ENCODE measurements at regions not wholly inside any gene's neighbourhood (a gene's known extent, or its start where the extent isn't known, plus 50 kb on each side); places are given as distances from the start of the nearest gene placed in this dataset.

DNA sequence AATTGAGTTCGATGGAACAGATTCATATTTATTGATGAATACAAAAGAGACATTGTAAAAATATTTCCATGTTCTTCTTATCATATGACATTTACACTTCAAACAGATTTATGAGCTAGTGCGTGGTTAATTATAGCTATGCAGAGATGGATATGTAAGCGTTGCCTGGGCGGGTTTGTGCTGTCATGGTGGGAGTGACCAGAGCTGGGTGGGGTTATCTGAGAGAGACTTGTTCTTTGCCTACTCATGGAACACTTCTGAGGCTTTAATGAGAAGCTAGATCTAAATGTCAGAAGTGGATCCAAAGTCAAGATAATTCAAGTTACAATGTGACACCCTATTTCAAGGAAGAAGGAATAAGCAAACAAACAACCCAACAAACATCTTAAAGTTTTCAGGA is 162.3 kb upstream of the ZEB2 start:
- TF ChIP-seq, protein P1, sequence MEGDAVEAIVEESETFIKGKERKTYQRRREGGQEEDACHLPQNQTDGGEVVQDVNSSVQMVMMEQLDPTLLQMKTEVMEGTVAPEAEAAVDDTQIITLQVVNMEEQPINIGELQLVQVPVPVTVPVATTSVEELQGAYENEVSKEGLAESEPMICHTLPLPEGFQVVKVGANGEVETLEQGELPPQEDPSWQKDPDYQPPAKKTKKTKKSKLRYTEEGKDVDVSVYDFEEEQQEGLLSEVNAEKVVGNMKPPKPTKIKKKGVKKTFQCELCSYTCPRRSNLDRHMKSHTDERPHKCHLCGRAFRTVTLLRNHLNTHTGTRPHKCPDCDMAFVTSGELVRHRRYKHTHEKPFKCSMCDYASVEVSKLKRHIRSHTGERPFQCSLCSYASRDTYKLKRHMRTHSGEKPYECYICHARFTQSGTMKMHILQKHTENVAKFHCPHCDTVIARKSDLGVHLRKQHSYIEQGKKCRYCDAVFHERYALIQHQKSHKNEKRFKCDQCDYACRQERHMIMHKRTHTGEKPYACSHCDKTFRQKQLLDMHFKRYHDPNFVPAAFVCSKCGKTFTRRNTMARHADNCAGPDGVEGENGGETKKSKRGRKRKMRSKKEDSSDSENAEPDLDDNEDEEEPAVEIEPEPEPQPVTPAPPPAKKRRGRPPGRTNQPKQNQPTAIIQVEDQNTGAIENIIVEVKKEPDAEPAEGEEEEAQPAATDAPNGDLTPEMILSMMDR (IDR thresholded peaks at IDR 0.05; ENCODE audit: control insufficient read depth, extremely low read depth, insufficient read depth) = no peak
- H3K4me3 ChIP-seq (ENCODE audit: low read depth, low read length) = no peak overlapping the region
- no peak for DNase-seq (ENCODE audit: low read depth)

DNA sequence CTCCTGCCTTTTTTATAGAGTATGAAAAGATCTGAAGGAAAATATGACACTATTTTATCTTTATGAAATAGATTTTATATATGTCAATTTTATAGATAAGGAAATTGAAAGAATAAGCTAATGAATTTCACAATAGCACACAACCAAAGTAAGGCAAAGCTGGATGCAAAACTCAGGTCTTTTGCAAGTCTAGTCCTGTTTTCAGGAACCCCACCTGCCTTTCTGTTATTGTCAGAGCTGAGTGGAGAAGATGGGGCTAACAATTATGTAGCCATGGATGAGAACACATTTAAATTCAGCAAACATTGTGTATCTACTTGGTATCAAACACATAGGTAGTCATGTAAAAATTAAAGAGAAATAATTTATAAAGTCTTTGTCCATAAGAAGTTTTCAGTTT is 161.5 kb upstream of the ZEB2 start:
- DNase-seq (ENCODE audit: low read depth) = no peak
- no peak overlapping the region for H3K4me3 ChIP-seq (ENCODE audit: low read depth, low read length)
- TF ChIP-seq, protein P1 (IDR thresholded peaks at IDR 0.05; ENCODE audit: control insufficient read depth, extremely low read depth, insufficient read depth) = no peak

DNA sequence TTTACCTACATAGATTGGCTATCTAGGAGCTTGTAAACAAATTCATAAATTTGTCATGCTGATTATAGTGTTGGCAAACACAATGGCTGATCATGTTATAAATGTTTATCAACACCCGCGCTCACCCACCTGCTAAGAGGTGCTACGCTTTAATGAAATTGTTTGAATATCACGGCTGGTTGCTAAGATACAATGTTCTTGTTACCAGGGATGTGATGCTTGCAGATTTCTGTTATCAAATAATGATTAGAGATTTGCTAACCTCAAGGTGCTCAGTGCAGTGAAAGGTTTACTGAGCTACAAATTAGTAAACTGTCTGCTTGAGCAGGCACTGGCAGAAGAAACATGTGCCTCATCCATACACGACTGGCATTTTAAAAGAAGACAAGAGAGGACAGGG is 160.0 kb upstream of the ZEB2 start:
- no peak for DNase-seq (ENCODE audit: low read depth)
- TF ChIP-seq, protein P1 (IDR thresholded peaks at IDR 0.05; ENCODE audit: control insufficient read depth, extremely low read depth, insufficient read depth) = no peak
- no peak overlapping the region for H3K4me3 ChIP-seq (ENCODE audit: low read depth, low read length)

DNA sequence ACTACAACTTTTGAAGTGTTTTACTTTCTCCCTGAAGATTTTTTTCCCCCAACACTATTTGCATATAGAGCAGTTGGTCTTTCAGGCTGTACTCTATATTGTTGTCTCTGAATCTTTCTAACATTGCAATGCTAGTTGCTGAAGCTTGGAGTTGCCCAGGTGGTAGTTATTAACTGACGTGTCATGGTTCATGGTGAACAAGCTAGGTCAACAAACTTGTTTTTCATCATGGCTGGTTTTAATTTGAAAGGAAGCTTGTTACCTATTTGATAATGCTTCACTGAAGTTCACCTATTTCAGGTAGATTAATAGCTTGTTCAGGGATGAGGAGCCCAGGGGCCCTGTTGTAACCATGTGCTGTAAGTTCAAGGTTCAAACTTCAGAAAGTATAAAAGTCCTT is 158.8 kb upstream of the ZEB2 start:
- DNase-seq (ENCODE audit: low read depth) = no peak
- TF ChIP-seq, protein P1 (IDR thresholded peaks at IDR 0.05; ENCODE audit: control insufficient read depth, extremely low read depth, insufficient read depth) = no peak
- H3K4me3 ChIP-seq (ENCODE audit: low read depth, low read length) = no peak overlapping the region

DNA sequence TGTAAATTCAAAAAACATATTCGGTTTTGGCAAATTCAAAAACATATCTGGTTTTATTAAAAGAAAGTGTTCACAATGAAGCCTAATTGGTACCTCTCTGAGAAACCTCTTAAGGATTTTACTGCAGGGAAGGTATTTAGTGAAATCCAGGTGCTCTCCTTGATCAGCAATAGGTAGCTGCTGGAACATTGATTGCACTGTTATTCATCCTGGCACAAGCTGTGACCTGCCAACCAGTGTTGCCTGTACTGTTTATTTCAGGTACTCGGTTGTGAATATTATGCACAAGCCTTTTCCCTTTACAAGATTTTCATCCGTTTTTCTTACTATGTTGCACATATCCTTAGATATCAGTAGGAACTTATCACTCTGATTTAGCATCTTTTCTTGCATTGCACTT is 155.8 kb upstream of the ZEB2 start:
- no peak for DNase-seq (ENCODE audit: low read depth)
- H3K4me3 ChIP-seq (ENCODE audit: low read depth, low read length) = no peak overlapping the region
- TF ChIP-seq, protein P1 (IDR thresholded peaks at IDR 0.05; ENCODE audit: control insufficient read depth, extremely low read depth, insufficient read depth) = no peak

DNA sequence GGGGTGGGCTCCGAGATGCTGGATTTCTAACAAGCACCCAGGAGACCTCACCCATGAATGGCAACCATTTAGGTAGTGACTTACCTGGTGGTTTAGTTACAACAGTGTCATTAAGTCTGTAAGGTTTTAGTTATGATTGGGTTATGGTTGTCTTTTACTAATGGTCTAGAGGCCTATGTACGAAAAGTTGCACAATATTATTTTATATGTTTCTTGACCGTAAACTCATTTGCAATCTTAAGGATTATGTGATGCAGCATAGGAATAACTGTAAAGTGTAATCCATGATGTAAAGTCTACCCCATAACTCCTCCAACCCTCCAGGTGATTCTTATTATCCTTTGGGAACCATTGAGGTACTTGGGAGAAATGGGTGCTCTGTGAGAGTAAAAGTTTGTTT is 155.4 kb upstream of the ZEB2 start:
- H3K4me3 ChIP-seq (ENCODE audit: low read depth, low read length) = no peak overlapping the region
- DNase-seq (ENCODE audit: low read depth) = no peak
- TF ChIP-seq, protein P1 (IDR thresholded peaks at IDR 0.05; ENCODE audit: control insufficient read depth, extremely low read depth, insufficient read depth) = no peak

DNA sequence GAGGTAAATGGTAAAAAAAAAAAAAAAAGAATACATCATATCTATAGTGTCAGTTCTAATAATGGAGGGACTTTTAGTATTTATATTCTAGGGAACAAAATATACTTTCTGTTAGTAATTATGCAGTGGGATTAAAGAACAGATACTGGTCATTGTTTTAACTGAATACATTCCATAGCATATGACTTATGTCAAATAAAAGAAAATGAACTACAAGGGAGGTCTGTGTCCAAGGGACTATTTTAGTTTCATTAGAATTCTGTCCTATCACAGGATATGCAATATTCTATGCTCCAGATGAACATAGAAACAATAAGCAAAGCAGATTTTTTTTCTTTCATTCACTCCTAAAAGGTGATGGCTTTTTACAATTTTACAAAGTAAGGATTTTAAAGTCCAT is 154.2 kb upstream of the ZEB2 start:
- no peak overlapping the region for H3K4me3 ChIP-seq (ENCODE audit: low read depth, low read length)
- TF ChIP-seq, protein P1 (IDR thresholded peaks at IDR 0.05; ENCODE audit: control insufficient read depth, extremely low read depth, insufficient read depth) = no peak
- DNase-seq (ENCODE audit: low read depth) = no peak
